ENCODE measurements at regions not wholly inside any gene's neighbourhood (a gene's known extent, or its start where the extent isn't known, plus 50 kb on each side); places are given as distances from the start of the nearest gene placed in this dataset.

GRCh38 chr5:71887680-71888079 lies 168.6 kb downstream of the CARTPT start:
- H3K9me3 ChIP-seq = no peaks in the 10 kb centered on the region
- H3K27ac ChIP-seq = no peak overlapping the region
- H3K36me3 ChIP-seq = no peaks in the 10 kb centered on the region
- no peak overlapping the region for H3K4me3 ChIP-seq (ENCODE audit: low read depth in 1 of 2, low read length in 1 of 2)
- no peaks in the 10 kb centered on the region for H3K27me3 ChIP-seq
- no peaks in the 10 kb centered on the region for H3K4me1 ChIP-seq (ENCODE audit: control insufficient read depth in 1 of 2, insufficient read depth in 1 of 2, low read depth in 1 of 2, low read length in 1 of 2)
- TF ChIP-seq CTCF (IDR thresholded peaks at IDR 0.05) = no peak

- TF ChIP-seq CTCF (IDR thresholded peaks at IDR 0.05) = no peak
- Histone ChIP-seq H3K4me3 (ENCODE audit: low read depth in 1 of 2, low read length in 1 of 2) (no peak overlapping the region), H3K27me3 (no peaks in the 10 kb centered on the region), H3K4me1 (ENCODE audit: control insufficient read depth in 1 of 2, insufficient read depth in 1 of 2, low read depth in 1 of 2, low read length in 1 of 2) (no peaks in the 10 kb centered on the region), H3K36me3 (no peaks in the 10 kb centered on the region), H3K27ac (no peak overlapping the region), H3K9me3 (no peaks in the 10 kb centered on the region)
Measured at GRCh38 chr5:71891406-71891805, 172.3 kb downstream of the CARTPT start.

GRCh38 chr5:71891856-71892255 lies 172.8 kb downstream of the CARTPT start:
- Histone ChIP-seq H3K9me3 (no peaks in the 10 kb centered on the region), H3K27ac (no peak overlapping the region), H3K36me3 (no peaks in the 10 kb centered on the region), H3K4me1 (ENCODE audit: control insufficient read depth in 1 of 2, insufficient read depth in 1 of 2, low read depth in 1 of 2, low read length in 1 of 2) (no peaks in the 10 kb centered on the region), H3K27me3 (no peaks in the 10 kb centered on the region), H3K4me3 (ENCODE audit: low read depth in 1 of 2, low read length in 1 of 2) (no peak overlapping the region)
- TF ChIP-seq CTCF (IDR thresholded peaks at IDR 0.05) = no peak

GRCh38 chr5:71892641-71893365 lies 173.7 kb downstream of the CARTPT start:
- TF ChIP-seq CTCF (IDR thresholded peaks at IDR 0.05) = no peak
- no peak overlapping the region for H3K4me3 ChIP-seq (ENCODE audit: low read depth in 1 of 2, low read length in 1 of 2)
- no peaks in the 10 kb centered on the region for H3K27me3 ChIP-seq
- no peaks in the 10 kb centered on the region for H3K4me1 ChIP-seq (ENCODE audit: control insufficient read depth in 1 of 2, insufficient read depth in 1 of 2, low read depth in 1 of 2, low read length in 1 of 2)
- no peaks in the 10 kb centered on the region for H3K9me3 ChIP-seq
- H3K27ac ChIP-seq = no peak overlapping the region
- H3K36me3 ChIP-seq = no peaks in the 10 kb centered on the region

- Histone ChIP-seq H3K27me3 (no peaks in the 10 kb centered on the region), H3K4me1 (ENCODE audit: control insufficient read depth in 1 of 2, insufficient read depth in 1 of 2, low read depth in 1 of 2, low read length in 1 of 2) (no peaks in the 10 kb centered on the region), H3K4me3 (ENCODE audit: low read depth in 1 of 2, low read length in 1 of 2) (no peak overlapping the region), H3K27ac (no peak overlapping the region), H3K9me3 (no peaks in the 10 kb centered on the region), H3K36me3 (no peaks in the 10 kb centered on the region)
- no peak for TF ChIP-seq CTCF (IDR thresholded peaks at IDR 0.05)
Measured at GRCh38 chr5:71893451-71893850, 174.4 kb downstream of the CARTPT start.

All from neutrophil (primary cell).